SU-DHL-6 (cell line): ENCODE measurements at regions not wholly inside any gene's neighbourhood (a gene's known extent, or its start where the extent isn't known, plus 50 kb on each side); places are given as distances from the start of the nearest gene placed in this dataset.
"Not testable (repeated sequence)": the region's sequence is repeated elsewhere in the genome, so short reads cannot be mapped to it uniquely, and the experiment has no call there.

Experiments
- H2AFZ ChIP-seq: fragments of 200-600 bp; sonication (generic); 2 replicates; pipeline ENCODE4 v1.6.1; 2014; ENCODE audit warnings: low read depth, mild to moderate bottlenecking, moderate library complexity, mixed read lengths, antibody characterized with exemption, low read length; ENCODE audit not compliant: severe bottlenecking
- H3F3A ChIP-seq: fragments of 200-600 bp; shearing (Covaris generic); 2 replicates; pipeline ENCODE4 v1.6.0; 2016; ENCODE audit warnings: antibody characterized with exemption, mild to moderate bottlenecking; ENCODE audit not compliant: insufficient read depth
- H3K27ac ChIP-seq: fragments of 200-600 bp; sonication (generic); 2 replicates; pipeline ENCODE4 v1.5.1; 2016; ENCODE audit warnings: low read depth, mild to moderate bottlenecking, low read length, moderate library complexity, mixed read lengths
- H3K27me3 ChIP-seq: fragments of 200-600 bp; sonication (generic), shearing (Covaris generic); 2 replicates; pipeline ENCODE4 v1.6.0; 2014; ENCODE audit warnings: mild to moderate bottlenecking, low read length
- H3K36me3 ChIP-seq: fragments of 200-600 bp; sonication (generic); 2 replicates; pipeline ENCODE4 v1.6.1; 2014; ENCODE audit warnings: mild to moderate bottlenecking, low read length, mixed read lengths
- H3K4me2 ChIP-seq: fragments of 300-600, 200-600 bp; shearing (Covaris generic), sonication (generic); 2 replicates; pipeline ENCODE4 v1.6.0; 2014; ENCODE audit warnings: low read length, low read depth, mild to moderate bottlenecking; ENCODE audit not compliant: poor library complexity, severe bottlenecking
- H3K4me3 ChIP-seq: fragments of 200-600 bp; sonication (generic); 2 replicates; pipeline ENCODE4 v1.5.1; 2014; ENCODE audit warnings: antibody characterized with exemption, low read length, mild to moderate bottlenecking, mixed read lengths; ENCODE audit not compliant: insufficient read depth, poor library complexity, severe bottlenecking
- H3K79me2 ChIP-seq: fragments of 200-600 bp; sonication (generic); 2 replicates; pipeline ENCODE4 v1.6.1; 2014; ENCODE audit warnings: mild to moderate bottlenecking, low read length, moderate library complexity; ENCODE audit not compliant: insufficient read depth
- H3K9ac ChIP-seq: fragments of 200-600 bp; sonication (generic); 2 replicates; pipeline ENCODE4 v1.7.0; 2014; ENCODE audit warnings: mild to moderate bottlenecking, low read length
- H3K9me2 ChIP-seq: fragments of 200-600 bp; sonication (generic); replicated peaks from 2 replicates; pipeline ENCODE4 v1.6.1; 2014; ENCODE audit warnings: low read length; ENCODE audit not compliant: insufficient read depth
- H3K9me3 ChIP-seq: fragments of 200-600 bp; sonication (generic); 2 replicates; pipeline ENCODE4 v1.6.1; 2014; ENCODE audit warnings: low read length, mixed read lengths; ENCODE audit not compliant: insufficient read depth
- H4K20me1 ChIP-seq: fragments of 200-600 bp; sonication (generic); 2 replicates; pipeline ENCODE4 v1.6.1; 2014; ENCODE audit warnings: low read depth, mild to moderate bottlenecking, antibody characterized with exemption, low read length, moderate library complexity, mixed read lengths
- EZH2phosphoT487 ChIP-seq: fragments of 200-600 bp; sonication (generic), shearing (Covaris generic); conservative IDR thresholded peaks from 2 replicates; pipeline ENCODE4 v1.6.1; 2018; ENCODE audit warnings: mild to moderate bottlenecking, antibody characterized with exemption, low read length, moderate library complexity, mixed read lengths
- TF ChIP-seq, protein P1 (sequence below): fragments of 200-600 bp; sonication (generic); IDR thresholded peaks from one replicate; pipeline ENCODE4 v1.5.1; 2017; ENCODE audit warnings: antibody characterized with exemption, mild to moderate bottlenecking, low read length, moderate library complexity; ENCODE audit not compliant: insufficient read depth, poor library complexity, severe bottlenecking

DNA sequence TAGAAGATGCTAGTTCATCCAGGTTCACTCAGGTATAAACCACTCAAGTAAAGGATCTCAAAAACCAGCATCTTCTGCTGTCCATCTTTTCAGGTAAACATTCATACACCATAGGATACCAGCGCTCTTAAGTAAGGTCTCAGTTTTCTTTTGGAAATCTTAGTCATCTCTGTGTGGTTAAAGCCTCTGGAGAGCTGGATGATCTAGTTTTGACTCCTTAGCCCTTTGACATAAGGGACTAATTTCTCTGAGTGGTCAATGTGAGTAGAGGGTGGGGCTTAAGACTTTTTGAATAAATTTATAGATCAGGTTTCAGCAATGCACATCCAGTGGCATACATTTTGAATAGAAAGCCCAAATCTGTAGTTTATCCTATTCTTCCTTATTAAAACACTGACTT is 92.3 kb downstream of the CTH start:
- H3K4me2 ChIP-seq, result no peak overlapping the region

DNA sequence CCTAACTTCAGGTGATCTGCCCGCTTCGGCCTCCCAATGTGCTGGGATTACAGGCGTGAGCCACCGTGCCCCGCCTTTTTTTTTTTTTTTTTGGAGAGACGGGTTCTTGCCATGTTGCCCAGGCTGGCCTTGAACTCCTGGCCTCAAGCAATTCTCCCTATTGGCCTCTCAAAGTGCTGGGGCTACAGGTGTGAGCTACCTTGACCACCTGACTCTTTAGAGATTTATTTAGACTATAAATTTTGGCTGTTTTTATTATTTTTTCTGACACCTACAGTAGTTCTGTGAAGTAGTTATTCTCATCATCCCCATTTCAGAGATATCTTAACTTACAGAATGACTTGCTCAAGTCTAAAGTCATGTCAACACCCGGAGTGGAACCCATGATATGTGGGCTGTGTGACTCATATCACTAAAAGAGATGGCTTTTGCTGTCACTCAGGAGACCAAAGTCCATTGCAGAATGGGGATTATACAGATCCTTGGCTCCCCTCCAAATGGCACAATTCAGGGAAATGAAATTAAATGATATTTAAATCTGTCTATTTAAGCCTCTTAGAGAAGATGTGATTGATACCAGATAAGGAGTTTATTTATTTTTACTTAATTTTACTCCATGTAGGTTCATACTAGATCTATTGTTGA is 93.2 kb downstream of the CTH start:
- H2AFZ ChIP-seq, result no peak overlapping the region
- no peak overlapping the region for H3K27ac ChIP-seq
- no peak overlapping the region for H3K4me2 ChIP-seq
- H3K4me3 ChIP-seq, result no peak overlapping the region
- H3K79me2 ChIP-seq, result no peaks in the 10 kb centered on the region
- H3K36me3 ChIP-seq, result no peaks in the 10 kb centered on the region
- TF ChIP-seq, protein P1, sequence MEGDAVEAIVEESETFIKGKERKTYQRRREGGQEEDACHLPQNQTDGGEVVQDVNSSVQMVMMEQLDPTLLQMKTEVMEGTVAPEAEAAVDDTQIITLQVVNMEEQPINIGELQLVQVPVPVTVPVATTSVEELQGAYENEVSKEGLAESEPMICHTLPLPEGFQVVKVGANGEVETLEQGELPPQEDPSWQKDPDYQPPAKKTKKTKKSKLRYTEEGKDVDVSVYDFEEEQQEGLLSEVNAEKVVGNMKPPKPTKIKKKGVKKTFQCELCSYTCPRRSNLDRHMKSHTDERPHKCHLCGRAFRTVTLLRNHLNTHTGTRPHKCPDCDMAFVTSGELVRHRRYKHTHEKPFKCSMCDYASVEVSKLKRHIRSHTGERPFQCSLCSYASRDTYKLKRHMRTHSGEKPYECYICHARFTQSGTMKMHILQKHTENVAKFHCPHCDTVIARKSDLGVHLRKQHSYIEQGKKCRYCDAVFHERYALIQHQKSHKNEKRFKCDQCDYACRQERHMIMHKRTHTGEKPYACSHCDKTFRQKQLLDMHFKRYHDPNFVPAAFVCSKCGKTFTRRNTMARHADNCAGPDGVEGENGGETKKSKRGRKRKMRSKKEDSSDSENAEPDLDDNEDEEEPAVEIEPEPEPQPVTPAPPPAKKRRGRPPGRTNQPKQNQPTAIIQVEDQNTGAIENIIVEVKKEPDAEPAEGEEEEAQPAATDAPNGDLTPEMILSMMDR, result no peak
- TF ChIP-seq EZH2phosphoT487, result no peak
- no peaks in the 10 kb centered on the region for H3K9me2 ChIP-seq
- no peaks in the 10 kb centered on the region for H3K27me3 ChIP-seq
- H3F3A ChIP-seq, result no peaks in the 10 kb centered on the region
- H3K9me3 ChIP-seq, result no peaks in the 10 kb centered on the region
- no peak overlapping the region for H3K9ac ChIP-seq
- no peaks in the 10 kb centered on the region for H4K20me1 ChIP-seq

More for the DNA sequence above, 92.3 kb downstream of the CTH start:
- H3K27ac ChIP-seq, result no peak overlapping the region
- no peak for TF ChIP-seq EZH2phosphoT487
- TF ChIP-seq, protein P1, result no peak
- no peaks in the 10 kb centered on the region for H3K27me3 ChIP-seq
- H3K9me3 ChIP-seq, result no peaks in the 10 kb centered on the region
- H4K20me1 ChIP-seq, result no peaks in the 10 kb centered on the region
- no peak overlapping the region for H2AFZ ChIP-seq
- H3K9me2 ChIP-seq, result no peaks in the 10 kb centered on the region
- H3K79me2 ChIP-seq, result no peaks in the 10 kb centered on the region
- H3K36me3 ChIP-seq, result no peaks in the 10 kb centered on the region
- H3K4me3 ChIP-seq, result no peak overlapping the region
- H3K9ac ChIP-seq, result no peak overlapping the region
- no peaks in the 10 kb centered on the region for H3F3A ChIP-seq

DNA sequence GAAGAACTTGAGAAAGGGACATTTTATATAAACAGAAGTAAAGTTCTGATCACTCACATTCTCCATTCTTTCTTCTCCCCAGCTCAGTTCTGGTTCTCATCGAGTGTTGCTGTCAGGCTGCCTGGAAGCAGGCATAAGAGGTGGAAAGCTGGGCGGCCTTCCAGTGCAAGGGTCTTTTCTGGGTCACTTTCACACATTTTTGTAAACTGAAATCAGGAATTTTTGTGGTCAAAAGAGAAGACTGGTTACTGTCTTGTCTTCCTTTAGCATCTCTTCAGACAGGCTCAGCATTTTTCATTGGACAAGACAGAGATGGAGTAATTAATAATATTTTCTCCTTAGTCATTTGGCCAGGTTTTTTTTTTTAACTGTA is 93.7 kb downstream of the CTH start:
- H3F3A ChIP-seq, result no peaks in the 10 kb centered on the region
- H3K9me3 ChIP-seq, result no peaks in the 10 kb centered on the region
- no peaks in the 10 kb centered on the region for H3K79me2 ChIP-seq
- H3K27ac ChIP-seq, result no peak overlapping the region
- TF ChIP-seq EZH2phosphoT487, result no peak
- H4K20me1 ChIP-seq, result no peaks in the 10 kb centered on the region
- H3K4me3 ChIP-seq, result no peak overlapping the region
- H2AFZ ChIP-seq, result no peak overlapping the region
- H3K36me3 ChIP-seq, result no peaks in the 10 kb centered on the region
- no peak overlapping the region for H3K4me2 ChIP-seq
- no peak overlapping the region for H3K9ac ChIP-seq
- no peaks in the 10 kb centered on the region for H3K27me3 ChIP-seq
- H3K9me2 ChIP-seq, result no peaks in the 10 kb centered on the region

DNA sequence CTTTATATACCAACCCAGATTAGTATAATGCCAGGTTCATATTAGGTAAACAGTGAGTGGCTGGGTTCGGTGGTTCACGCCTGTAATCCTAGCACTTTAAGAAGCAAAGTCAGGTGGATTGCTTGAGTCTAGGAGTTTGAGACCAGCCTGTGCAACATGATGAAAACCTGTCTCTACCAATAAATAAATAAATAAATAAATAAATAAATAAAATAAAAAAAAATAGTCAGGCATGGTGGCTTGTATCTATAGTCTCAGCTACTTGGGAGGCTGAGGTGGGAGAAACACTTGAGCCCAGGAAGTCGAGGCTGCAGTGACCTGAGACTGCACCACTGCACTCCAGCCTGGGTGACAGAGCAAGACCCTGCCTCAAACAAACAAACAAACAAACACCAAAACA is 96.9 kb downstream of the CTH start:
- not testable (repeated sequence) for H3K4me2 ChIP-seq, H2AFZ ChIP-seq

More for the DNA sequence above, 96.9 kb downstream of the CTH start:
- H3K9ac ChIP-seq, H3K27me3 ChIP-seq, H3K9me3 ChIP-seq, H3K27ac ChIP-seq, H3K4me3 ChIP-seq, H4K20me1 ChIP-seq, H3F3A ChIP-seq, H3K9me2 ChIP-seq, H3K79me2 ChIP-seq, H3K36me3 ChIP-seq: not testable (repeated sequence)
